Neural progenitor cell (in vitro differentiated cells): ENCODE measurements at regions not wholly inside any gene's neighbourhood (a gene's known extent, or its start where the extent isn't known, plus 50 kb on each side); places are given as distances from the start of the nearest gene placed in this dataset.

Experiments
- CTCF ChIP-seq: fragments of 200-600 bp; sonication (generic); IDR thresholded peaks from 2 replicates; pipeline ENCODE4 v1.5.1; 2017; ENCODE audit warnings: antibody characterized with exemption, mild to moderate bottlenecking
- EZH2 ChIP-seq: fragments of 200-600 bp; sonication (generic); IDR thresholded peaks from 2 replicates; pipeline ENCODE4 v1.6.1; 2017; ENCODE audit warnings: antibody characterized with exemption, mild to moderate bottlenecking, moderate library complexity
- EZH2phosphoT487 ChIP-seq: fragments of 200-600 bp; sonication (generic); IDR thresholded peaks from 2 replicates; pipeline ENCODE4 v1.6.1; 2017; ENCODE audit warnings: antibody characterized with exemption

- TF ChIP-seq CTCF = no peak
- no peak for TF ChIP-seq EZH2phosphoT487
- no peak for TF ChIP-seq EZH2
These were observed 145.7 kb downstream of the AHR start for GRCh38 chr7:17444151-17444550.
